H1 (cell line): ENCODE measurements at regions not wholly inside any gene's neighbourhood (a gene's known extent, or its start where the extent isn't known, plus 50 kb on each side); places are given as distances from the start of the nearest gene placed in this dataset.

Experiments
- CHD2 ChIP-seq: IDR thresholded peaks from 2 replicates; pipeline ENCODE4 v1.6.1; 2012; ENCODE audit warnings: low read length, improper control_type of control experiment
- CHD7 ChIP-seq: fragments of 300-600 bp; sonication (generic); IDR thresholded peaks from 2 replicates; pipeline ENCODE4 v1.7.1; 2012; ENCODE audit warnings: low read length, moderate library complexity, mild to moderate bottlenecking, inconsistent platforms; ENCODE audit not compliant: insufficient replicate concordance
- CREB1 ChIP-seq: IDR thresholded peaks from 2 replicates; pipeline ENCODE4 v1.6.1; 2012; ENCODE audit warnings: inconsistent platforms
- EGR1 ChIP-seq: IDR thresholded peaks from 2 replicates; pipeline ENCODE4 v1.6.1; 2011; ENCODE audit warnings: low read depth, low read length, borderline replicate concordance
- JUN ChIP-seq: IDR thresholded peaks from 2 replicates; pipeline ENCODE4 v1.6.1; 2011; ENCODE audit warnings: low read depth, mild to moderate bottlenecking, improper control_type of control experiment, low read length
- KDM1A ChIP-seq: fragments of 200-600, 300-600 bp; sonication (generic); IDR thresholded peaks from 2 replicates; pipeline ENCODE4 v1.7.1; 2016; ENCODE audit warnings: mild to moderate bottlenecking, low read length, borderline replicate concordance
- POLR2AphosphoS5 ChIP-seq: IDR thresholded peaks from 2 replicates; pipeline ENCODE4 v1.6.1; 2011; ENCODE audit warnings: low read depth, low read length
- POU5F1 ChIP-seq: IDR thresholded peaks from 2 replicates; pipeline ENCODE4 v1.6.1; 2011; ENCODE audit warnings: low read depth, mild to moderate bottlenecking, low read length, moderate library complexity
- RFX5 ChIP-seq: IDR thresholded peaks from 2 replicates; pipeline ENCODE4 v1.6.1; 2011; ENCODE audit warnings: low read depth, low read length, improper control_type of control experiment, borderline replicate concordance
- SIX5 ChIP-seq: IDR thresholded peaks from 2 replicates; pipeline ENCODE4 v1.6.1; 2011; ENCODE audit warnings: mild to moderate bottlenecking, low read depth, low read length
- SRF ChIP-seq: IDR thresholded peaks from 2 replicates; pipeline ENCODE4 v1.6.1; 2011; ENCODE audit warnings: mild to moderate bottlenecking, low read depth, low read length, moderate library complexity
- TCF12 ChIP-seq: IDR thresholded peaks from 2 replicates; pipeline ENCODE4 v1.6.1; 2011; ENCODE audit warnings: low read depth, mild to moderate bottlenecking, low read length
- TEAD4 ChIP-seq: IDR thresholded peaks from 2 replicates; pipeline ENCODE4 v1.6.1; 2012; ENCODE audit warnings: low read depth, low read length, inconsistent platforms, mixed read lengths
- TF ChIP-seq, protein P1 (sequence below): IDR thresholded peaks from 2 replicates; pipeline ENCODE4 v1.6.1; 2012; ENCODE audit warnings: inconsistent platforms

GRCh38 chr22:34849965-34850364, 216.0 kb upstream of the ISX start (continued):
- no peak for TF ChIP-seq CHD7
- TF ChIP-seq RFX5, result no peak
- TF ChIP-seq CHD2, result no peak
- no peak for TF ChIP-seq KDM1A
- no peak for TF ChIP-seq TEAD4
- no peak for TF ChIP-seq TCF12
- TF ChIP-seq JUN, result no peak
- no peak for TF ChIP-seq POLR2AphosphoS5
- TF ChIP-seq CREB1, result no peak
- no peak for TF ChIP-seq SRF
- TF ChIP-seq, protein P1, sequence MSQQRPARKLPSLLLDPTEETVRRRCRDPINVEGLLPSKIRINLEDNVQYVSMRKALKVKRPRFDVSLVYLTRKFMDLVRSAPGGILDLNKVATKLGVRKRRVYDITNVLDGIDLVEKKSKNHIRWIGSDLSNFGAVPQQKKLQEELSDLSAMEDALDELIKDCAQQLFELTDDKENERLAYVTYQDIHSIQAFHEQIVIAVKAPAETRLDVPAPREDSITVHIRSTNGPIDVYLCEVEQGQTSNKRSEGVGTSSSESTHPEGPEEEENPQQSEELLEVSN, result no peak
- no peak for TF ChIP-seq POU5F1
- no peak for TF ChIP-seq SIX5
- TF ChIP-seq EGR1, result no peak
